GM12864 (cell line): ENCODE measurements at regions not wholly inside any gene's neighbourhood (a gene's known extent, or its start where the extent isn't known, plus 50 kb on each side); places are given as distances from the start of the nearest gene placed in this dataset.

Experiments used
- DNase-seq: peaks from one replicate; pipeline ENCODE4 v3.0.0-alpha.2; 2011; ENCODE audit warnings: low read depth
- H3K4me3 ChIP-seq: 2 replicates; pipeline ENCODE4 v1.5.1; 2011; ENCODE audit warnings: mild to moderate bottlenecking, low read depth, low read length, control low read depth
- CTCF ChIP-seq: IDR thresholded peaks from 2 replicates; pipeline ENCODE4 v1.5.1; 2011; ENCODE audit warnings: low read depth, mild to moderate bottlenecking, moderate library complexity, low read length, control low read depth, inconsistent platforms; ENCODE audit errors: missing control alignments

DNA sequence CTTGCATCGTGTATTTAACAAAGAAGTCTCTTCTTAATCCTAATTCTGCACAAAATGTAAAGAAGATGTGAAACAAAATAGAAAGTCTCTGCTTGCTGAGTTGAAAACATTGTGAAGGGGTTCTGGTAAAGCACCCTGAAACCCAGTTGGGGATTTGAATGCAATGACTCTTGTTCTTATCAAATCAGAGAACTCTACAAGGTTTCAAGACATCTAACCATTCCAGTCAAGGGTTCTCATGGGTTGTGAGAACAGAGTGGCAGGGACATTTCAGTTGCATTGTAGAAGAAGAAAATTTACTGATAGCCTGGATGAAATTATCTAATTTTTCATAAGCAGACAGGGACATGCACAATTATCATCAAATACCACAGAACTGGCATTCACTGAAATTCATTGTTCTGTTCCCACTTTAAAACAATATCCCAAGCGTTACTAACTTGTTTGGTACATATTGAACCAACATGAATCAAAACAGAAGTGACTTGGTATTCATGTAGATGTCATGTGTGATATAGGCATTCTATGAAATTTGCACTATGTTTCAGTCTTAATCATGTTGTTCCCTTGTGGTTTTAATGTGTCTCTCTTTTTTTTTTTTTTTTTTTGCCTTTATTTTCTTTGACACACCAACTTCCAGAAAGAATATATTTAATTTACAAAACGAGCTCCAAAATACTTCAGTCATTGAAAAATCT is 563.3 kb downstream of the IRX1 start:
- TF ChIP-seq CTCF: no peak
- no peak for DNase-seq
- no peak overlapping the region for H3K4me3 ChIP-seq

GRCh38 chr5:4159681-4160080 is 564.0 kb downstream of the IRX1 start:
- H3K4me3 ChIP-seq: no peak overlapping the region
- no peak for TF ChIP-seq CTCF
- DNase-seq: no peak

GRCh38 chr5:4164167-4164566 is 568.5 kb downstream of the IRX1 start:
- no peak overlapping the region for H3K4me3 ChIP-seq
- DNase-seq: no peak
- no peak for TF ChIP-seq CTCF

DNA sequence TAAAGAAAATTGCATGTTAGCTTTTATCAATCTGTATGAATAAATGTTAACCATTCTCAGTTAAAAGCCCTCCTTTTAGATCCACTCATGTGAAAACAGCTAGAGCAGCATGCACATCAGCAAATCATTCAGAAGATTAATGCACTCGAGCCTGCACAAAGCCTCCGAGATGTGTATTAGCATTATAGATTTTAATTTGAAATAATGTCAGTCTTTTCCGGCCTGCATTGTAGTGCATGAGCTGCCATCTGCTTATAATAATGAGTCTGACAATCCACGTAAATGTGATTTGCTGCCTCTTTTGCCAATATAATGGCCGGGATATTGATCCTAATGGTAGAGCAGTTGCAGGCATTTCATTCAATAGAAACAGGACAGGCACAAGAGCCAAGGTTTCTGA is 585.1 kb downstream of the IRX1 start:
- DNase-seq: no peak
- no peak for TF ChIP-seq CTCF
- H3K4me3 ChIP-seq: no peak overlapping the region

GRCh38 chr5:4182144-4182543 is 586.5 kb downstream of the IRX1 start:
- no peak for TF ChIP-seq CTCF
- no peak overlapping the region for H3K4me3 ChIP-seq
- DNase-seq: no peak

GRCh38 chr5:4185127-4185526 is 589.5 kb downstream of the IRX1 start:
- no peak for TF ChIP-seq CTCF
- H3K4me3 ChIP-seq: no peak overlapping the region
- no peak for DNase-seq

DNA sequence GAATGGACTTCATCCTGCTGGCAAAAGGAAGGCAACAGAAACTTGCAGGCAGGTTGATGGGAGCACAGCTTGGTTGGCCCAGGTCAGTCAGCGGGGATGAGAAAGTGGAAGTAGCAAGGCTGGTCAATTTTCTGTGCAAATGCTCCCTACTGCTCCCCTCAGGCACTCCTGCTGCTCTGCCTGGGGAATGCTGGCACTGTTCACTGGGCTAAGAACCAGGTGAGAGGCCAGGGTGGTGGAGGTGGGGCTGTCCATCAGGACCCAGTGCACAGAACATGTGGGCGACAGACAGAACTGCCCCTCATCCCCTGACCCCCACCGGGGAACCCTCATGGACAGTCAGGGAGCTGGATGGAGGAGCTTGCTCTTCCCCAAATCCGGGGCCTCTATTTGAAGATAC is 593.1 kb downstream of the IRX1 start:
- no peak overlapping the region for H3K4me3 ChIP-seq
- TF ChIP-seq CTCF: no peak
- DNase-seq: no peak
